ENCODE measurements at regions not wholly inside any gene's neighbourhood (a gene's known extent, or its start where the extent isn't known, plus 50 kb on each side); places are given as distances from the start of the nearest gene placed in this dataset.

DNA sequence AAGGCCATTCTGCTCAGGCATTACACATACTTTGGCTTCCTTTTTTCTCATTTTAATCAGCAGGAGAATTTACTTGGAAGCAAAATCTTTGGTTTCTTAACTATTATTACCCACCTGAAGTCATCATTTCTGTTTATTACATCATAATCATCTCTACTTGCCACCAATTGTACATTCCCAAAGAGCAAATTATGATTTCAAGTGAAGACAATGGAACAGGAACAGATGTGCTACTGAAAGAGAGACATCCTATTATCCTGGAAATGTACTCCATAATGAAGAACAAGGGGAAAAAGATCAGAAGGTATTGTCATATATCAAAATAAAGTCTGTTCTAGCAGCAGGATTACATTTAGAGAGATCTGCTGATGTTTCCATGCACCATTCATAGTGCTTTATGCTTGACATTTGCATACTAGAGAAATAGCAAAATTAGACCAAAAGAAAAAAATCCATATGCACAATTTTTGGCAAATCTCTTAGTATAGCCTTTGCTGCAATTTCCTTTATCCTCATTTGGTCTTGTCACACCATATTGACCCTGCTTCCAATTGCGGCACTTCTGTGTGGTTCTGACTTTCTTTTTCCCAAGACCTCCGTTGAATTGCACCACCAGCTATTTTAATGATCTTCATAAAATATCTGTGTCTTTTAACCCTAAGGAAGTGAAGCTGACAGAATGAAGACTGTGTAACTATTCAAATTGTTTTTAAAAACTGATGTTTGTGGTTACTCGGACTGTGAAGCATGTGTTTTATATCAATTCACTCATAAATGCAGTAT, 683.8 kb downstream of the ZNF385D start:
- H3K27ac ChIP-seq: no peak overlapping the region
- intact Hi-C loops (cut with DNase I; ENCODE audit: low total_unique reads): no loop called here
- no peak overlapping the region for H3K4me3 ChIP-seq
- TF ChIP-seq CTCF (IDR thresholded peaks at IDR 0.05): no peak
- H3K36me3 ChIP-seq: no peaks in the 10 kb centered on the region
- no peak for DNase-seq
- H3K27me3 ChIP-seq: no peaks in the 10 kb centered on the region
- H3K9me3 ChIP-seq: no peaks in the 10 kb centered on the region
- no peaks in the 10 kb centered on the region for H3K4me1 ChIP-seq

DNA sequence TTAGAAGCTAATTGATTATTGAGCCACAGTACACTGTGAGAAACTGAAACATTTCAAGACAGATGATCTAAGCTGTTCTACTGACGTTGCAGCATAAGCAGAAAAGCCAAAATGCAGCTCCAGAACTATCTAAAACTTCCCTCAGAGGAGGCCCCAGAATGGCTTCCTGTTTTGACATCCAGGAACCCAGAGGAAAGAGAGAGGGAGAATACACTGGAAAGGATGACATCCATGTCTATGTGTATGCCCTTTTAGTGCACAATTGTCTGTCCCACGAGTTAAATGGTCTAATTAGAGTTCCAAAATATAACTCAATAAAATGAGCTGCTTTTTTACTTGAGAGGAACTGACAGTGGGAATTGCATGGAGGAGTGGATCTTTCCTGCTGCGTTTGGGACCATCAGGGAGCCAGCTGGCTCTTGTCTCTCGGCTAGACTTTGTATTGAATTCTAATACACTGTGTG, 688.1 kb downstream of the ZNF385D start:
- Histone ChIP-seq H3K4me1 (peaks cover 0 to 11% (median 4%) of the 10 kb centered on the region in 4 donors), H3K4me3 (no peak overlapping the region), H3K27ac (no peak overlapping the region), H3K36me3 (no peaks in the 10 kb centered on the region), H3K27me3 (no peaks in the 10 kb centered on the region), H3K9me3 (no peaks in the 10 kb centered on the region)
- no peak for TF ChIP-seq CTCF (IDR thresholded peaks at IDR 0.05)
- intact Hi-C loops (cut with DNase I; ENCODE audit: low total_unique reads): no loop called here
- no peak for DNase-seq

GRCh38 chr3:21059404-21059803, 691.6 kb downstream of the ZNF385D start:
- DNase-seq: no peak
- H3K4me3 ChIP-seq: no peak overlapping the region
- no peak for TF ChIP-seq CTCF (IDR thresholded peaks at IDR 0.05)
- peaks cover 0 to 11% (median 4%) of the 10 kb centered on the region in 4 donors for H3K4me1 ChIP-seq
- H3K27me3 ChIP-seq: no peaks in the 10 kb centered on the region
- H3K36me3 ChIP-seq: no peaks in the 10 kb centered on the region
- no peak overlapping the region for H3K27ac ChIP-seq
- intact Hi-C loops (cut with DNase I; ENCODE audit: low total_unique reads): no loop called here
- no peaks in the 10 kb centered on the region for H3K9me3 ChIP-seq

DNA sequence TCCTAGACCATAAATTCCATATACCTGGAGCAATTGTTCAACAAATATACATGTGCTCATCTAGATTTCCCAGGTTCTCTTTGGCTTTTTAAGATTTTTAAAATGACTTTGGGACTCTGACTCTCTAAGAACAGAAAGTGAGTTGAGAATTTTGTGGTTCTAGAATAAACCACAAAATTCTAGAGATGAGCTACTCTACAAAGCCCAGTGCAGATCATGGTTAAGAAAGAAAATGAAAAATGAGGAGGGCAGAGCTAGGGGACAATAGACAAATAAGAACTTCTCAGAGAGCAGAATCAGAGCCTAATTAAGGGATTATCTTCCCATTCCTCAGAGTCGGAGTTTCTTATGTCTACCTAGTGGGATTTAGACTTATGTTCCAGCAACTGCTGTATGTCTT, 694.7 kb downstream of the ZNF385D start:
- no peak overlapping the region for H3K27ac ChIP-seq
- no peaks in the 10 kb centered on the region for H3K36me3 ChIP-seq
- intact Hi-C loops (cut with DNase I; ENCODE audit: low total_unique reads): no loop called here
- H3K27me3 ChIP-seq: no peaks in the 10 kb centered on the region
- DNase-seq: no peak
- no peak for TF ChIP-seq CTCF (IDR thresholded peaks at IDR 0.05)
- no peaks in the 10 kb centered on the region for H3K9me3 ChIP-seq
- H3K4me1 ChIP-seq: peaks cover 0 to 11% (median 4%) of the 10 kb centered on the region in 4 donors
- H3K4me3 ChIP-seq: no peak overlapping the region

- intact Hi-C loops (cut with DNase I; ENCODE audit: low total_unique reads): no loop called here
These were observed 696.0 kb downstream of the ZNF385D start for GRCh38 chr3:21055015-21055414.

More at GRCh38 chr3:21055015-21055414, 696.0 kb downstream of the ZNF385D start:
- Histone ChIP-seq H3K4me3 (no peak overlapping the region), H3K4me1 (peaks cover 0 to 11% (median 4%) of the 10 kb centered on the region in 4 donors), H3K36me3 (no peaks in the 10 kb centered on the region), H3K27me3 (no peaks in the 10 kb centered on the region), H3K27ac (no peak overlapping the region), H3K9me3 (no peaks in the 10 kb centered on the region)
- no peak for TF ChIP-seq CTCF (IDR thresholded peaks at IDR 0.05)
- DNase-seq: no peak

Measured in tibial artery (tissue), 4 donors.